NCI-H1694 treated with DMSO at 0.1 percent for 48 hours (cell line): ENCODE measurements at regions not wholly inside any gene's neighbourhood (a gene's known extent, or its start where the extent isn't known, plus 50 kb on each side); places are given as distances from the start of the nearest gene placed in this dataset.

Source experiments
- DNase-seq: peaks from one replicate; lab custom pipeline; 2025; lab: John Stamatoyannopoulos, UW

DNA sequence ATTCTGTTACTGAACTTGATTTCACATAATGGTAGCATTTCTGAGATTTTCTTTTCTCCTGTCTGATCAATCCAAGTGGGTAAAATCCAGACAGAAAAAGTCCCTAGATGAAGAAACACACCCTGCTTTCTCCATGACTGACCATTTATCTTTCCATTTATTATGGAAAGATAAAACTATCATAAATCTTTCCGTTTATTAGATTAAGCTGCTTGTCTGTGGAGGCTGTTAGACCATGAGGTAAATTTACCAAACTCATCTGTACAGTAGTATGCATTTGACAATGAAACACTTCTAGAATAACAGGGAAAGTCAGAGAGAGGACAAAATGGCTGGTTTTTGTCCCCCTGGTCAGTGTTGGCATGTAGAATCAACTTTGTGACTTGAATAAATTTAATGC is 491.2 kb upstream of the SEMA6A start:
- DNase-seq = no peak

DNA sequence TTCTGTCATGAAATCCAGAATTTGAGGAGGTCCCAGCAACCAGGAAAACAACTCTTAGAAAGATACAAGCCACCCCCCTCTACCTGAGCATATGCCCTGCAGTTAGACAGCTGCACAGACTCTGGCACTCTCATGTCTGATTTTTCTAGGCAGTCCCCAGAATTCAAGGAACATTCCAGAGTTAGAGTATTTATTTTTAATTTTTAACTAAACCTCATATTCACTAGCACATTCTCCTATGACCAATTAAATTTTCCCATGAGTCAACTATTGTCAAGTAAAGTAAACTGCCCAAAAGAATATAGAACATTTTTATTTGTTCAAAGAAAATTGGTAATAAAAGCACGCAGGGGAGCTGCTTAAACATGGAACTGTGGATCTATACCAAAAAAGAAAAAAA is 490.5 kb upstream of the SEMA6A start:
- no peak for DNase-seq

DNA sequence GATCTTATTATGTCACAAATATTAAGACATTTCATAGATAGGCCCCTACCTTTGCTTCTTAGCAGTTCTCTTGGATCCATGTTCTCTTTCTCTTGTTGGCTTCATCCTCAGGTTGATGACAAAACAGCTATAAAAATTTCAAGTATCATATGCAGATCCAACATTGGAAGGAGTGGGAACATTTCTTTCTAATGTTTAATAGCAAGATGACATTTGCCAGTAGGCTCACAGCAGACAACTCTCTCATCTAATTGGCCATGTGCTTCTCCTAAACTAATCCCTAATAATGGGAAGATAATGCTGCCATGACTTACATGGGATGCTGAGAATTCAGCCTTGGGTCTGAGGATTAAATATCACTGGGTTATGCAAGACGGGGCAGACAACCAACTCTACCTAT is 485.5 kb upstream of the SEMA6A start:
- no peak for DNase-seq

DNA sequence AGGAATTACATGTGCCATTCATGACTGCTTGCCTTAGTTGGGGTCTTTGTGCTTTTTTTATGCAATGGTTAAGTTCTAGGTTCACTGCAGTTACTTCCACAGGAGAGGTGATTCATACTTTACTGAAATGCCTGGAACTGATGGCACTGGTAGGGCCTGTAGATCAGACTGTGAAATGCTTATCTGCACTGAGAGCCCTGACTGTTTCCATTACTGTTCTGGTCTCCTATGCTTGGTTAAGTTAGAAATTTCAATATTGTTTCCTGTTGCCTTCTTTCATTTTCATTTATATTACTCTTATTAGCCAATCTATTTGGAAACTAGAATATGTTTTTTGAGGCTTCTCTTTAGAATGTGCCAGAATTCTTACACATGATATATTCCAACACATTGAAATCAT is 484.1 kb upstream of the SEMA6A start:
- no peak for DNase-seq

DNA sequence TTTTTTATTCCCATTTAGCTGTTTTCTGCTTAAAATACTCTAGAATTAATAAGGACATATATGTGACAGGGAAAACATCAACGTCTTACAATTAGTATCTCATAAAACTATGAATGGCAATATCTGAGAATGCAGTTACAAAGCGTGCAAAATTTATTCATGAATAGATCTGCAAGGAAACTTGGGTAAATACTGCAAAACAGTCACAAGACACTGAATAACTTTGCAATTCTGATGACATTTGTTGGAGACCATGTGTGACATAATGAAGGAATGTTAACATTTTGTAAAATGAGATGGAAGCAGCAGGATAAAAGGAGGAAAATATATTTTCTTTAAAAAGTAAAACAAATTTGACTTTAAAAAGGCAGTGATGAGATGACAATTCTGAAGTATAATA is 480.9 kb upstream of the SEMA6A start:
- DNase-seq = peak; percentile 5

DNA sequence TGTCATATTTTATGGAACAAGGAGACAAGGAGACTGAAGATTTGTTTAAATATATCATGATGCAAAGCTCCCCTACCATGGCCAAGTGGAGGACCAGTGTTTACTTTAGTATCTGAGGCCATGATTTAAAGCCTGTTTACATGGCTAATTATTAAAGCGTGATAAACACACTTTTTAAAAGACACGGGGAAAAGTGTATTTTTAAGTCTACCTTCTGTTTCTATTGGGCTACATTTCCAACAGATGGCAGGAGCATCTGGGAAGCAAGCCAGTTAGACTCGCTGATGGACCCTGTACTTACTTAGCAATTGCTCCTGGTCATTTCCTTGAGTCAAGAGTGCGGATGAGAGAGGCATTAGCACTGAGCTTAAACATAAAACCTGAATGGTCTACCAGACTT is 480.3 kb upstream of the SEMA6A start:
- peak; percentile 70 for DNase-seq

DNA sequence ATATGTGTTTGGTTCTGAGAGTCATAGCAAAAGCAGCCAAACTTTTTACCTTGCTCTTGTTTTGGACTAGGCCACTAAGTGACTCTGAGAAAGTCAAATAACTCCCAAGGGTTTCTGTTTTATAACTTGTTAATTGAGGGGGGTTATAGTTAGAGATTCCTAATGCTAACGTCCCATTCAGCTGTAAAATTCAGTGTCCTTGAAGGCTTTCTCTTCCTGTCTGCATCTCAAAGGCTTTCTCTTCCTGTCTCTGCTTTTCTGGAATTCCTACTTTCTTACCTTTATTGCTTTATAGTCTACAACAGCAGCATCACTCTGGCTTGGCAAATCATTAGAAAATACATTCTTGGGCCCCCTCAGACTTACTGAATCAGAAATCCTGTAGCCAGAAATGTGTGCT is 479.5 kb upstream of the SEMA6A start:
- no peak for DNase-seq

DNA sequence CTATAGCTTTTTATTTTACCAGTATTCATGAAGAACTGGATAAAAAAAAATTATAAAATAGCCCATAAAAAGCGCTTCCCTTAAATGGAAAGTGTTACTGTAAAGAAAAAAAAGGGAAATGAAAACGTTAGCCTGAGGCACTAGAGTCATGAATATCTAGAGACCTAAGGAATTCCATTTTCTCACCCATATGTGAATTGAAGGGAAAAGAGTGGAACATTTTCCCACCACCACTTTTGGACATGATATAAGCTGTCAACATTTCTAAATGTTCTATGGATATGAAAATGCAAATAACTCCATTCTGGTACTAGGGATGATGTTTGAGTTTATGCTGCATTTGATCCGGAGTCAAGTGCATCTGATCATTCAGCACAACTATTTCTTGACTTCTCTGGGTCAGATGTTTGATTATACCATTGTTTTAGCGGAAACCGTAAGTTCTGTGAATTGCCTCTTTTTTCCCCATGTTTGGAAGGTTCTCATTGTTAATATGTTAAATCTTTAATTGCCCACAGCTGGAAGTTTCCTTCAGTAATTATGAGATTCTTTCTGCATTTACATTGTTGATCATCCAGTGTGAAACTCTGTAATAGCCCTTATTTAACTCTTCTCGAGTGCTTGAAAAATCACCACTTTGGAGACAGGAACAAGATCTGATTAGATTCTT is 467.4 kb upstream of the SEMA6A start:
- DNase-seq = no peak

DNA sequence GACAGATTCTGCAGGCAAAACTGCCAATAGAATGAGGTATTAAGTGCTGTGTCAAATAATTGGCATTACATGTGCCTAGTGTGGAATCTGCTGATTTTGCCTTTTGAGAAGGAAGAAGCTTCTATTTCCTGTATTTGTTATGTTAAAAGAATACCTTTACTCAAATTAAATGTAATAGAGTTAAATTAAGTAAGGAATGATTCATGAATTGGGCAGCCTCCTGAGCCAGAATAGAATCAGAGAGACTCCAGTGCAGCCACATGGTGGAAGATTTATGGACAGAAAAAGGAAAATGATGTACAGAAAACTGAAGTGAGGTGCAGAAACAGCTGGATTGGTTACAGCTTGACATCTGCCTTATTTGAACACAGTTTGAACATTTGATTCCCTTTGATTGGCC is 464.4 kb upstream of the SEMA6A start:
- no peak for DNase-seq

DNA sequence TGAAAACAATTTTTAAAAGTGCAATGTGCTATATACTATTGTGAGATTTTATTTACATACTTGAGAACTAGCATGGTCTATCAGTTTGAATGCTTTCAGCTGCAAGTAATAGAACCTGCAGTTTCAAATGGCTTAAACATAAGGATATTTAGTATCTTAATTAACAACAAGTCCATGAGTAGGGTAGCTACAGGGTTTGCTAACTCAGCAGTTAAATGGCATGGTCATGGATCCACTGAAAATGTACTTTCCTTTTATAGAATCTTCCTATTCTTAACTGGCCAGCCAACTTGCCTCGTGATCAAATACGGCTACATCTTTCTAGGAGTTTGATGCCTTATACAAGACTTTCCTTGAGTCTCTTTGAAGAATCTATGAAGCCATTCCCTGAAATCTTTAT is 452.8 kb upstream of the SEMA6A start:
- no peak for DNase-seq

DNA sequence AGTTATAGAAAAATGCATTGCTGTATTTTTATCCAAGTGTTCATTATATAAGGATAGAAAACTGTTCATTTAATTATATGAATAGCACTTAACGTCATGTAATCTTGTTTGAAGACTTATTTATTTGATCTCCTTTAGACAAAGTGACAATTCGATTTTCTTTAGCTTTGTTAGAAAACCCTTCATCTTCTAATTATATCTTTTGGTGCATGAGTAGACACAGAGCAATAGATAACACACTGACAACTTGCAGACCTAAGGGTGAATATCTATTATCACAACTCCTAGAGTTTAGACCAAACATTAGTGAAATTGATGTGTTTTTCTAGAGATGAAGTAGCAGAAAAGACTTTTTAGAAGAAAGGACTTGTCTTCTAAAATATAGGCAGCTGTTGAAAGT is 446.4 kb upstream of the SEMA6A start:
- DNase-seq = no peak

DNA sequence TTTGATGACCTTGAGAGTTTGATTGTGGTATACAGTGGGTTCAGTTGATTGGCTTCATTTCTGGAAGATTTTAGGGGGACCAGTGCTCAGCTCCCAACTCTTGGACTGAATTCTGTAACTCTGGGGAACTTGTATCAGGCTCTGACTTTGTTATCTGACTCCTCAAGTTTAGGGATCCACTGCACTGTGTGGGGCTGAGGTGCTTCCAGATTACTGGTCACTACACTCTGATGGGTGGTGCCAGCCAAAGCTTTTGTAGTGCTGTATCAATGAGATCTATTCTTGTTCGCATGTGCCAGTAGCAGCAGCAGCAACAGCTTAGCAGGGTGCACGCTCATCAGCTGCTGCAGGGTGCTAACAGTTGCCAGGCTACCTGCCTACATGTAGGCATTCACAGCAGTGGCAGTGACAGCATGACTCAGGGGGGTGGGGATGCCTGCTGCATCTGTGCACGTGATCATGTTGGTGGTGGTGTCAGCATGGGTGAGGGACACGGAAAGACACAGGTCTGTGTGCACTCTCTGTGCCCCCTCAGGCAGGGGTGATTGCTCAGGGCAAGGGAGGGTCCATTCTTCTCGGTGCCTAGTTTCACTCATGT is 438.8 kb upstream of the SEMA6A start:
- no peak for DNase-seq

DNA sequence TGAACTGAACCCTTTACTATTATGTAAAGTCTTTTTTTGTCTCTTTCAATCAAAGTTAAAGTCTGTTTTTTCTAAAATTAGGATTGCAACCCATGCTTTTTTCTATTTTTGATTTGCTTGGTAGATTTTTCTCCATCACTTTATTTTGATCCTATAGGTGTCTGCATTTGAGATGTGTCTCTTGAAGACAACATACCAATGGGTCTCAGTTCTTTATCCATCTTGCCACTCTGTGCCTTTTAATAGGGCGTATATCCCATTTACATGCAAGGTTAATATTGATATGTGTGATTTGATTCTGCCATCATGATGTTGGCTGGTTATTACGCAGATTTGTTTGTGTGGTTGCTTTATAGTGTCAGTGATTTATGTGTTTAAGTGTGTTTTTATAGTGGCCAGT is 436.0 kb upstream of the SEMA6A start:
- DNase-seq = no peak

DNA sequence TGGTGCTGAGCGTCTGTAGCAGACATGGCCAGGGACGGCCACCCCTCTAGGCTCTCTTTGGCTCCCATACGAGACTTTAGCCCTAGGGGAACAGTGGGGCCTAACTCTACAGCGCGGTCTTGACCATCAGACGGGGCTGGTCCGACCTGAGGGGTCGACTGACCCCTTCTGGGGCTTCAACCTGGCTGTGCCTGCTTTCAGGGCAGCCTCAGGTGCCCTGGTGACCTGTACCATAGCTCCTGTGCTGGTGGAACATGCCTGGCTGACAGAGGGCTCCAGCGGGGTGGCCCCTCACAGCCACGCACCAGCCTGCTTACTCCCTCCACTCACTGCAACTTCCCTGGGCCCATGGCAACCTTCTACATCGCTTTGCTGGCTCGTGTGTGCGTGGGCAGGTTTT is 423.4 kb upstream of the SEMA6A start:
- DNase-seq = no peak

DNA sequence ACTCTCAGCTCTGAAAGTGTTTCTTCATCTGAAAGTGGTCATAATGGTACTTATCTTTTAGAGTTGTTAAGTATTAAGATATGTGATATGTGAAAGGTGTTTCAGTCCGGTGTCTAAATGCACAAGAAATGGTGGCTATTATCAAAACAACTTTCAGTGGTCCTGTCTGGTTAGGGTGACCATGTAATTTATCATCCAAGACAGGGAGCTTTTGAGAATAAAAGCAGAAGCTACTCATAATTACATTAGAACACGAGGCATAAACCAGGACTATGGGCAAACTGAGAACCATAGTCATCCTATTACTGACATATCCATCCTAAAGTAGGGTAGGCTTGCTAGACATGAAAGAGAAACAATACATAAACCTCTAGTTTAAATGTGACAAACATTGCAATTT is 418.1 kb upstream of the SEMA6A start:
- no peak for DNase-seq

DNA sequence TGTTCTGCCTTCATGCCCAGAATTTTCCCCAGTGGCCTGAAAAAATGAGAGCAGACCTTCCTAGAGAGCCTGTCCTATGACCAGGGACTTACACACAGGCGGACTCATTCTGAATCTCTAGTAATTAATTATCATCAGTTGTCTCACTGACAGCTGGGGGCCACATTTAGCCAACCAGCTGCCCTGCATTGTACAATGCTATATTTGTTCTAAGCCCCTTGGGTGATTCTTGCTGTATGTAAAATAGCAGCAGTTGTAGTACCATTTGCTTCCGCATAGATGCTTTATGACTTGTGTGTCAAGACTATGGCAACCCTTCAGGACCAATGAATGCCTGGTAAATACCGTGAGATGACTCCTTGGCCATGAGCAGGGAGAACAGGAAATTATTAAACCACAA is 415.4 kb upstream of the SEMA6A start:
- DNase-seq = no peak

DNA sequence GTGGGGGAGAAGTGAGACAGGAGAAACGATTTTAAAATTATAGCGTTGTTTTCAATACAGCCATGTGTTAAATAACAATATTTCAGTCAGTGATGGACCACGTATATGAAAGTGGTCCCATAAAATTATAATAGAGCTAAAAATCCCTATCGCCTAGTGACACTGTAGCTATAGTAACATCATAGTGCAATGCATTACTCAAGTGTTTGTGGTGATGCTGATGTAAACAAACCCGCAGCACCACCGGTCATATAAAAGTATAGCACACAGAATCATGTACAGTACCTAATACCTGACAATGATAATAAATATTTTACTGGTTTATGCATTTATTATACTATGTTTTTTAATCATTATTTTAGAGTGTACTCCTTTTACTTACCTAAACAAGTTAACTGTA is 407.4 kb upstream of the SEMA6A start:
- DNase-seq = no peak

DNA sequence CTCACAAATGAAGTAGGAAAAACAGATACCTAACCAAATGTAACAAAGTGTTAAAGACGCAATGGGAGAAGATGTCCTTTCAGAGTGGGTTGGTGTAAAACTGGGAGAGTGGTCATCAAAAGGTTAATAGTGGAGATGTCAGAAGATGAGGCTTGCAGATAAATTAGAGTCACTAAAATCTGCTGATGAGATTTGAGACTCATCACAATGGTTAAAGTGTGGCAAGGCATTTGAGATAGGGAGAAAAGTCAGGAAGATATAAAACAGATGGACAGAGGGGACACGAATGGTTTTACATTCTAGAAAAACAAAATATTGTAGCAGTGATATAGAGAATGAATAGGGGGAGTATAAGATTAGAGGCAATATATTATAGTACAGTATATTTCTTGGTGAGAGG is 406.0 kb upstream of the SEMA6A start:
- no peak for DNase-seq

DNA sequence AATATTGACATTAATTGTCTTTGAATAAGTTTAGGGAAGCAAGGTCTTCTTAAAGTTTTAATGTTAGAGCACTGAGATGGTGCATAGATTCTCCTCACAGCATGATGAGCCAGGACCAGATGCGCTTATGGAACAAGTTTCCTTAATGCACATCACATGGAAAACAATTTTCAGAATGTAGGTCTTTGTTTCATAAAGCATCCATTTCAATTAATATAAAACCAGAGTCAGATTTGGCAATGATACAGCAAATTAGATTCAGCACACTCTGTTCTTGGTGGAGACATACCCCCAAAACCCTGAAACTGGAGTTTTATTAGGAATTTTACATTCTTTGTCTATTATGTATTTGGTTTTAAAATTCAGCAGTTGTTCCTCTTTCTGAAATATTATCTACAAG is 402.1 kb upstream of the SEMA6A start:
- no peak for DNase-seq

DNA sequence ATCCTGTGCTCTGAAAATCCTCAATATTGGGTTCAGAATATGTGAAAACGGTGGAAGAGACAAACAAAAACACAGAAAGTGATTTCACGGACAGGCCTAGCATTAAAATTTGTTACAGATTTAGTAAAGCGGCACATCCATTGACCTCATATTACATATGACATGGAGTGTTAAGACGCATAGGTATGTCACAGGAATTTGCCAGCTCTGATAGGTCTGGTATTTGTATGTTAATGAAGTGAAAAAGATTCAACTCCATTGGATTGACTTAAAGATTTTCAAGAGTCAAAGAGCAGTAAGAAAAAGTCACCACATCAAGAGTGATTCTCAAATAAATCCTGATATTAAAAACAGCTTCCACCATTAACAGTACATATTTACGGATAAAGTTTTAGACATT is 396.5 kb upstream of the SEMA6A start:
- no peak for DNase-seq

DNA sequence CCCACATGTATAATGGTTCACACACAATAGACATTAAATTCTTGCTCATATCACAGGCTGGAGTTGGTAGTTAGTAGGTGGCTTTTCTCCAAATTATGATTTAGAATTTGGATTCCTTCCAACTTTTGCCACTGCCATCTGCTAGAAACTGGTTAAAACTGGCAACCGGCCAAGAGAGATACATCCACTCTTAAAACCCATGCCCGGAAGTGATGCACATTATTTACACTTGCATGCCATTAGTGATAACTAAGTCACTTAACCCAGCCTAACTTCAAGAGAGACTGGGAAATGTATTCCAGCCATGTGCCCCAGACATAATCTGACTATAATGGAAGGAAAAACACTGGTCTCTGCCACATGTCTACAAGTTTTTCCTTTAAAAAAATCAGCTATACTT is 395.7 kb upstream of the SEMA6A start:
- DNase-seq = peak; percentile 76

DNA sequence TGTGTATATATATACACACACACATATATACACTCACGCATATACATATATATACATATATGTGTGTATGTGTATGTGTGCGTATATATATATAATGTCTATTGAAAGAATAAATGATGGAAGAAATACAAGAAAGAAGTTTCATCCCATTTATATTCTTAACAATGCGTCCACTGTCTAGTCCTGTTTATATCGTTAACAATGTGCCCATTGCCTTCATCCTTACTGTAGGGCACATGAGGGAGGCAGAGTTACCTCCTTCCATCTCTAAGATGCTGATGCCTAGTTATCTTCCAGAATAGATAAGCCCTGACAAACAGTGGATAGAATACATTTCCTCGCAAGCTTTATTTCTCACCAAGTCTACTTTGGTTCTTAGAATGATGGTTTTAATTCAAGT is 389.8 kb upstream of the SEMA6A start:
- no peak for DNase-seq

DNA sequence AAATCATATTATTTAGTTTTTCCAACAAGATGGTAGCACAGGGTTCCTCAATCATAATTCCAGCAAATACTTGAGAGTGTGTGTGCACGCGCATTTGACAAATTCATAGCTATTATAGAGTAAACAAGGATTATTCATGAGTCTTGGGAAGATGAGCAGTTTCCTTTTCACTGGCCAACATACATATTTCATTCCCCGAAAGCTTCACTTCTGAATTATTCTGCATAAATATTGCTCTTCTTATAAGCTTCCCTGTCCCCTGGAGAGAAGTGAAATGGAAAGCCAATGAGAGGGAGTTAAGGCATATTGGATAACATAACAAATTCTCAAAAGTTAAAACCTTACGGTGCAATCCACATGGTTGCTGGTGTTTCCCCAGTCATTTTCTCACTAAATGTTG is 386.4 kb upstream of the SEMA6A start:
- DNase-seq = no peak

DNA sequence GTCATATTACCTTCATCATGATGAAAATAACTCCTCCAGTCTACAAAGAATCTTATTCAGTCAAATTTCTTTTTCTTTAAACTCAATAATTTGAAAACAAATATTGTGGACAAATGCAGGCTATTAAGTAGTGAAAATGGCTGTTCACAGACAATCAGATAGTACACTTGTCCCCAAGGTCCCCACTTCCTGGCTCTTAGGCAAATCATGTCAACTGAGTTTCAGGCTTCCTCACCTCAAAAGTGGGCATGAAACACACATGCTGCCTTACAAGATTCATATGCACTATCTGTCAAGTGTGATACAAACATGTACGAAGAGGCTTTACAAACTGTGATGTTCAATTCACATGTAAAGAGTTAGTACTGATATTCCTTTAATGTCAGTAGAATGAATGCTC is 385.2 kb upstream of the SEMA6A start:
- DNase-seq = no peak
